Subcutaneous abdominal adipose tissue (tissue), 5 donors: ENCODE measurements at regions not wholly inside any gene's neighbourhood (a gene's known extent, or its start where the extent isn't known, plus 50 kb on each side); places are given as distances from the start of the nearest gene placed in this dataset.

Experiments
- H3K27ac ChIP-seq: one replicate; pipeline ENCODE4 v1.7.0; 2013; ENCODE audit warnings: low read depth, mild to moderate bottlenecking, inconsistent platforms, low read length, moderate library complexity
- H3K27me3 ChIP-seq, 5 donors: one replicate each; pipeline ENCODE4 v1.7.0; 2013; ENCODE audit warnings: low read length in 5 of 5, inconsistent platforms in 1 of 5; ENCODE audit not compliant: control insufficient read depth in 5 of 5, insufficient read depth in 4 of 5
- H3K36me3 ChIP-seq, 5 donors: one replicate each; pipeline ENCODE4 v1.7.0; 2013; ENCODE audit warnings: low read length in 5 of 5; ENCODE audit not compliant: control insufficient read depth in 5 of 5, insufficient read depth in 5 of 5
- H3K4me1 ChIP-seq, 5 donors: one replicate each; pipeline ENCODE4 v1.7.0; 2013; ENCODE audit warnings: low read length in 5 of 5, mild to moderate bottlenecking in 3 of 5, moderate library complexity in 1 of 5; ENCODE audit not compliant: control insufficient read depth in 5 of 5, insufficient read depth in 5 of 5
- H3K4me3 ChIP-seq, 5 donors: one replicate each; pipeline ENCODE4 v1.7.0; 2013; ENCODE audit warnings: low read length in 5 of 5, low read depth in 1 of 5
- H3K9ac ChIP-seq, 5 donors: one replicate each; pipeline ENCODE4 v1.7.0; 2013; ENCODE audit warnings: low read length in 5 of 5, mild to moderate bottlenecking in 4 of 5, moderate library complexity in 3 of 5
- H3K9me3 ChIP-seq, 5 donors: one replicate each; pipeline ENCODE4 v1.7.0; 2013; ENCODE audit warnings: low read length in 5 of 5; ENCODE audit not compliant: control insufficient read depth in 5 of 5
- donor health status: healthy.
- donor health status: healthy.
- donor health status: healthy.
- donor health status: healthy.
- donor health status: healthy.

DNA sequence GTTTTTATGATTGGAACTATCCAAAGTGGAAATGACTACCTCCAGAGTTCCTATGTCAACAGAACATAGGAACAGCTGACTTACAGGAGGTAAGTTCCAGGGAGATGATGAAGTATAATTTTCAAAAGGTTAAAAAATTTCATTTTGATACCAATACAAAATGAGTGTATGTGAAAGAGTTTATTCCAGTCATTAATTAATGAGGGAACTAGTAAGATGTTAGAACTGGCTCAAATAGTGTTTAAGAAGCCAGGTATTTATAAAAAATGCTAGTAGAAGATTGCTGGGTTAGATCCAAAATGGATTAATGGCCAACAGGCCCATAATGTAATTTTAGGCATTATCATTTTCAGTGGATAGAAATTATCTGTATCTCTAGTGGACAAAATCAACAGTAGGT, 227.7 kb upstream of the ZBED5 start:
- Histone ChIP-seq H3K9me3 (peaks cover 0 to 4% (median 0%) of the 10 kb centered on the region in 5 donors), H3K4me1 (no peaks in the 10 kb centered on the region), H3K9ac (no peak overlapping the region), H3K27me3 (peaks cover 0 to 4% (median 0%) of the 10 kb centered on the region in 5 donors), H3K27ac (no peak overlapping the region), H3K36me3 (no peaks in the 10 kb centered on the region), H3K4me3 (no peak overlapping the region)

GRCh38 chr11:11084337-11084736, 226.5 kb upstream of the ZBED5 start:
- Histone ChIP-seq H3K4me1 (no peaks in the 10 kb centered on the region), H3K36me3 (no peaks in the 10 kb centered on the region), H3K4me3 (no peak overlapping the region), H3K9me3 (no peaks in the 10 kb centered on the region), H3K9ac (no peak overlapping the region), H3K27me3 (peaks cover 0 to 6% (median 3%) of the 10 kb centered on the region in 5 donors), H3K27ac (no peak overlapping the region)

GRCh38 chr11:11083441-11083840, 225.6 kb upstream of the ZBED5 start:
- Histone ChIP-seq H3K36me3 (no peaks in the 10 kb centered on the region), H3K4me1 (no peaks in the 10 kb centered on the region), H3K27me3 (peaks cover 0 to 10% (median 3%) of the 10 kb centered on the region in 5 donors), H3K27ac (no peak overlapping the region), H3K9me3 (no peaks in the 10 kb centered on the region), H3K9ac (no peak overlapping the region), H3K4me3 (no peak overlapping the region)

DNA sequence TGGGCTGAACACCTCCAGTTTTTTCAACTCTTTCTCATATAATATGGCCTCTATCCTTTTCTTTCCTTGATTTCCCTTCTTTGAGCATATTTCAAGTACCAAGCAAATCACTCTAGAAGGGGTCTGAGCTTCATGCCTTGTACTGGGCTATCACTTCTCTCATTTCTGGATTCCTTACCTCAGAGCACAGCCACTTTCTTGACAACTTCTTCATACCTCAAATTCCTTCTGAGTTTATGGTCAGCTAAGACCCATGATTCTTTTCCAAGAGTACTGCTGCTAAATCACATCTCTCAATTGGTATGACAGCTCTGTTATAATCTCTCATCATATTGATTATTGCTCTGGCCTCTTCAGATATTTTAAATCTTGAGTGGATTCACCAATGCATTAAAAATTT, 224.8 kb upstream of the ZBED5 start:
- no peak overlapping the region for H3K27ac ChIP-seq
- H3K9ac ChIP-seq: no peak overlapping the region
- H3K4me3 ChIP-seq: no peak overlapping the region
- no peaks in the 10 kb centered on the region for H3K9me3 ChIP-seq
- H3K27me3 ChIP-seq: peaks cover 0 to 10% (median 3%) of the 10 kb centered on the region in 5 donors
- no peaks in the 10 kb centered on the region for H3K36me3 ChIP-seq
- H3K4me1 ChIP-seq: no peaks in the 10 kb centered on the region

DNA sequence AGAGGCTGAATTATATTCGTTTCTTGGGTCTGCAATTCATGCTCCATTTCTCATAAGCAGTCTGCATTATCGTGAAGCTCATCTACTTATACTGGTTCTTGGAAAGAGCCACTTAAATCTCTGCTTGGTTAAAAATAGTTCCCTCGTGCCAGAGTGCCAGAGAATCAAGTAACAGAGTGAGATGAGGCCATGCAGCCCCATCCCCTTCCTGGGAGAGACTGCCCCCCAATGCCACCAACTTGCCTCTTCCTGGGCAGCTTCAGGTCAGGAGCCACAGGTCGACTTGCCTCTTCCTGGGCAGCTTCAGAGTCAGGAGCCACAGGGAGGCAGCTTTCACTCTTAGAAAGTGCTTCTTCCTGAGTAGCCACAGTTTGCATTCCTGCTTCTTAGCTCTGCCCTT, 223.9 kb upstream of the ZBED5 start:
- no peaks in the 10 kb centered on the region for H3K9me3 ChIP-seq
- no peak overlapping the region for H3K27ac ChIP-seq
- no peak overlapping the region for H3K9ac ChIP-seq
- H3K36me3 ChIP-seq: no peaks in the 10 kb centered on the region
- H3K27me3 ChIP-seq: peaks cover 0 to 10% (median 3%) of the 10 kb centered on the region in 5 donors
- no peak overlapping the region for H3K4me3 ChIP-seq
- H3K4me1 ChIP-seq: no peaks in the 10 kb centered on the region

DNA sequence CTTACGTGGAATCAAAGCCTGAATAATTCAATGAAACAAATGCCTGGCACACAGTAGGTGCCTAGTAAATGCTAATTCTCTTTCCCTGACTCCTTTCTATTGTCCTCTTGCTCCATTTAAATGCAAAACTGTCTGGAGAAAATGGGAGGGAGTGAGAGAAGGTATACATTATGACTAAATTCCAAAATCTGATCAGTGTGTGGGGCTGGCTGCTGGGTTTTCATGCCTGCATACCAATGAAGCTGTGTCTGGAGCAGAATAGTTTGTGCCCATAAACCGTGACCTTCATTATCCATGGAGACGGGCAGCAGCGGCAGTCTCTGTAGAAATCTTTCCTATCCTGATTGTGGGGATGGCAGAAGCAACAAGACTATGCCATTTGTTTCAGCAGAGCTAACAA, 223.4 kb upstream of the ZBED5 start:
- Histone ChIP-seq H3K27me3 (peaks cover 0 to 10% (median 3%) of the 10 kb centered on the region in 5 donors), H3K4me1 (no peaks in the 10 kb centered on the region), H3K36me3 (no peaks in the 10 kb centered on the region), H3K27ac (no peak overlapping the region), H3K9me3 (no peaks in the 10 kb centered on the region), H3K9ac (no peak overlapping the region), H3K4me3 (no peak overlapping the region)

DNA sequence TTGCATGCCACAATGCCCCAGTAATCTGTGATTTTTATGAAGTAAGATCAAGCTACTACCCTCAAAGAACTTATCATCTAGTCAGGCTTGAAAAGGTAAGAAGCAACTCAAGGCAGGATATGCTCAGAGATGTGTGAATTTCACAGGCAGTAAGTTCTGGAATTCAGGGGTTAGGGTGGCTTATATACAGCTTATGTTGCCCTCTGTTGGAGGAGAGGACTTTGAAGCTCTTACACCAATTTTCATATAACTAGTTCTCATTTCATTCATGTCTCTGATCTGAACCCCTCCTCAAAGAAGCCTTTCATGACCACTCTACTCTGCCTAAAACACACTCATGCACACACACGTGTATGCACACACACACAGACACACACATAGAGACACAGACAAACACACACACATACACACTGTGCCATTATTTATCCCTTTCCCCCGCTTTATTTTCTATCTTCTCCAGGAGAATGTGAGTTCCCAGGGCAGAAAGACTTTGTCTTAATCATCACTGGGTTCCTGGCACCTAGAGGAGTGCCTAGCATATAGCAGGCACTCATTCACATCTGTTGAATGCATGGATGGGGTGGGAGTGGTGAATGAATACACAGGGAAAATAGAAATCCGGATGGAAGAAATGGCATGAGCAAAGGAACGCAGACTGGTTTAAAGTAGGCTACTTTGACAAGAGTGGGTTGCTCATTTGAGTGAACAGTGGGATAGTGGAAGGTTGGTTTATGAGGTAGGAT, 220.7 kb upstream of the ZBED5 start:
- Histone ChIP-seq H3K36me3 (no peaks in the 10 kb centered on the region), H3K9me3 (no peaks in the 10 kb centered on the region), H3K4me1 (no peaks in the 10 kb centered on the region), H3K9ac (no peak overlapping the region), H3K4me3 (no peak overlapping the region), H3K27ac (no peak overlapping the region), H3K27me3 (peaks cover 0 to 10% (median 3%) of the 10 kb centered on the region in 5 donors)

- Histone ChIP-seq H3K4me1 (no peaks in the 10 kb centered on the region), H3K9me3 (no peaks in the 10 kb centered on the region), H3K9ac (no peak overlapping the region), H3K36me3 (no peaks in the 10 kb centered on the region), H3K27ac (no peak overlapping the region), H3K27me3 (peaks cover 0 to 10% (median 3%) of the 10 kb centered on the region in 5 donors), H3K4me3 (no peak overlapping the region)
These were observed 220.0 kb upstream of the ZBED5 start for GRCh38 chr11:11077898-11078297.

GRCh38 chr11:11076879-11077278, 219.0 kb upstream of the ZBED5 start:
- Histone ChIP-seq H3K4me1 (no peaks in the 10 kb centered on the region), H3K4me3 (no peak overlapping the region), H3K27ac (no peak overlapping the region), H3K9me3 (no peaks in the 10 kb centered on the region), H3K27me3 (peaks cover 0 to 10% (median 3%) of the 10 kb centered on the region in 5 donors), H3K9ac (no peak overlapping the region), H3K36me3 (no peaks in the 10 kb centered on the region)

GRCh38 chr11:11076276-11076675, 218.4 kb upstream of the ZBED5 start:
- no peak overlapping the region for H3K9ac ChIP-seq
- H3K27me3 ChIP-seq: peaks cover 2 to 10% (median 3%) of the 10 kb centered on the region in 5 donors
- no peaks in the 10 kb centered on the region for H3K4me1 ChIP-seq
- no peaks in the 10 kb centered on the region for H3K9me3 ChIP-seq
- H3K27ac ChIP-seq: no peak overlapping the region
- no peak overlapping the region for H3K4me3 ChIP-seq
- H3K36me3 ChIP-seq: no peaks in the 10 kb centered on the region
